Posterior cingulate gyrus (tissue), 11 donors: ENCODE measurements at regions not wholly inside any gene's neighbourhood (a gene's known extent, or its start where the extent isn't known, plus 50 kb on each side); places are given as distances from the start of the nearest gene placed in this dataset.

Experiments
- DNase-seq, 10 donors: peaks; one replicate each; pipeline versions ENCODE4 v3.0.0 to v3.0.0-alpha.2; 2020 to 2021; ENCODE audit warnings: mixed read lengths in 3 of 10
- intact Hi-C: fragments of 100-400 bp; cut with DNase I; formaldehyde crosslinking; loops from one replicate; pipeline ENCODE4 v1.15.1; 2023

GRCh38 chr6:169165561-169166300 is 87.9 kb downstream of the THBS2 start:
- DNase-seq = no peak
- intact Hi-C loops = no loop called here

- peak in 1 of 10 donors; percentile 49 for DNase-seq
- intact Hi-C loops = no loop called here
Measured at GRCh38 chr6:169164986-169165385, 88.7 kb downstream of the THBS2 start.

GRCh38 chr6:169164451-169164850 is 89.2 kb downstream of the THBS2 start:
- intact Hi-C loops = no loop called here
- peak in 1 of 10 donors; percentile 45 for DNase-seq

GRCh38 chr6:169163411-169163901 is 90.2 kb downstream of the THBS2 start:
- DNase-seq = no peak

GRCh38 chr6:169162752-169163407 is 90.8 kb downstream of the THBS2 start:
- intact Hi-C loops = no loop called here
- DNase-seq = no peak

More at GRCh38 chr6:169163411-169163901, 90.2 kb downstream of the THBS2 start:
- intact Hi-C loops = no loop called here

GRCh38 chr6:169162249-169162648 is 91.4 kb downstream of the THBS2 start:
- intact Hi-C loops = no loop called here
- peak in 1 of 10 donors; percentile 79 for DNase-seq

- DNase-seq = no peak
- intact Hi-C loops = no loop called here
Measured at GRCh38 chr6:169161572-169162167, 92.0 kb downstream of the THBS2 start.

GRCh38 chr6:169160855-169161560 is 92.6 kb downstream of the THBS2 start:
- DNase-seq = peak in 1 of 10 donors; percentile 81
- intact Hi-C loops = no loop called here

- DNase-seq = peak in 1 of 10 donors; percentile 67
- intact Hi-C loops = no loop called here
Measured at GRCh38 chr6:169160091-169160854, 93.4 kb downstream of the THBS2 start.

GRCh38 chr6:169159331-169159730 is 94.3 kb downstream of the THBS2 start:
- DNase-seq = no peak
- intact Hi-C loops = no loop called here

- intact Hi-C loops = no loop called here
- DNase-seq = no peak
Measured at GRCh38 chr6:169158691-169159090, 95.0 kb downstream of the THBS2 start.

- peak in 2 of 10 donors; percentile 69 to 88 for DNase-seq
- intact Hi-C loops = no loop called here
Measured at GRCh38 chr6:169158174-169158573, 95.5 kb downstream of the THBS2 start.

GRCh38 chr6:169157197-169158148 is 96.2 kb downstream of the THBS2 start:
- intact Hi-C loops = no loop called here
- no peak for DNase-seq

GRCh38 chr6:169156793-169157147 is 96.9 kb downstream of the THBS2 start:
- DNase-seq = no peak
- intact Hi-C loops = no loop called here

GRCh38 chr6:169156108-169156792 is 97.4 kb downstream of the THBS2 start:
- intact Hi-C loops = no loop called here
- no peak for DNase-seq

GRCh38 chr6:169155481-169155880 is 98.2 kb downstream of the THBS2 start:
- DNase-seq = no peak
- intact Hi-C loops = no loop called here

GRCh38 chr6:169153401-169153800 is 100.2 kb downstream of the THBS2 start:
- intact Hi-C loops = no loop called here

GRCh38 chr6:169146521-169146920 is 107.1 kb downstream of the THBS2 start:
- no peak for DNase-seq
- intact Hi-C loops = loop anchor here (10.0 kb wide), 1 partner anchor 68 kb away; no protein-coding TSS in a partner anchor

More at GRCh38 chr6:169153401-169153800, 100.2 kb downstream of the THBS2 start:
- DNase-seq = no peak
